Panc1 (cell line): ENCODE measurements at regions not wholly inside any gene's neighbourhood (a gene's known extent, or its start where the extent isn't known, plus 50 kb on each side); places are given as distances from the start of the nearest gene placed in this dataset.

Experiments
- CTCF ChIP-seq: fragments of 450-650 bp; IDR thresholded peaks from 2 replicates; pipeline ENCODE4 v1.5.1; 2017; ENCODE audit warnings: mild to moderate bottlenecking
- REST ChIP-seq, 2 experiments: IDR thresholded peaks; 2 replicates each; pipeline ENCODE4 v1.6.1; 2011 to 2012; ENCODE audit warnings: low read depth in 2 of 2, control low read depth in 1 of 2, low read length in 1 of 2, mild to moderate bottlenecking in 1 of 2, moderate library complexity in 1 of 2; ENCODE audit not compliant: insufficient read depth in 1 of 2

GRCh38 chr21:34003428-34003827 is 70.0 kb upstream of the MRPS6 start:
- no peak for TF ChIP-seq CTCF
- no peak for TF ChIP-seq REST (IDR thresholded peaks at IDR 0.05; ENCODE audit: insufficient read depth in 1 of 2, low read depth in 2 of 2, low read length in 1 of 2)
